SU-DHL-6 (cell line): ENCODE measurements at regions not wholly inside any gene's neighbourhood (a gene's known extent, or its start where the extent isn't known, plus 50 kb on each side); places are given as distances from the start of the nearest gene placed in this dataset.

ENCODE experiments used
- H2AFZ ChIP-seq: fragments of 200-600 bp; sonication (generic); 2 replicates; pipeline ENCODE4 v1.6.1; 2014; ENCODE audit warnings: low read depth, mild to moderate bottlenecking, moderate library complexity, mixed read lengths, antibody characterized with exemption, low read length; ENCODE audit not compliant: severe bottlenecking
- H3F3A ChIP-seq: fragments of 200-600 bp; shearing (Covaris generic); 2 replicates; pipeline ENCODE4 v1.6.0; 2016; ENCODE audit warnings: antibody characterized with exemption, mild to moderate bottlenecking; ENCODE audit not compliant: insufficient read depth
- H3K27ac ChIP-seq: fragments of 200-600 bp; sonication (generic); 2 replicates; pipeline ENCODE4 v1.5.1; 2016; ENCODE audit warnings: low read depth, mild to moderate bottlenecking, low read length, moderate library complexity, mixed read lengths
- H3K27me3 ChIP-seq: fragments of 200-600 bp; sonication (generic), shearing (Covaris generic); 2 replicates; pipeline ENCODE4 v1.6.0; 2014; ENCODE audit warnings: mild to moderate bottlenecking, low read length
- H3K36me3 ChIP-seq: fragments of 200-600 bp; sonication (generic); 2 replicates; pipeline ENCODE4 v1.6.1; 2014; ENCODE audit warnings: mild to moderate bottlenecking, low read length, mixed read lengths
- H3K4me2 ChIP-seq: fragments of 300-600, 200-600 bp; shearing (Covaris generic), sonication (generic); 2 replicates; pipeline ENCODE4 v1.6.0; 2014; ENCODE audit warnings: low read length, low read depth, mild to moderate bottlenecking; ENCODE audit not compliant: poor library complexity, severe bottlenecking
- H3K4me3 ChIP-seq: fragments of 200-600 bp; sonication (generic); 2 replicates; pipeline ENCODE4 v1.5.1; 2014; ENCODE audit warnings: antibody characterized with exemption, low read length, mild to moderate bottlenecking, mixed read lengths; ENCODE audit not compliant: insufficient read depth, poor library complexity, severe bottlenecking
- H3K79me2 ChIP-seq: fragments of 200-600 bp; sonication (generic); 2 replicates; pipeline ENCODE4 v1.6.1; 2014; ENCODE audit warnings: mild to moderate bottlenecking, low read length, moderate library complexity; ENCODE audit not compliant: insufficient read depth
- H3K9ac ChIP-seq: fragments of 200-600 bp; sonication (generic); 2 replicates; pipeline ENCODE4 v1.7.0; 2014; ENCODE audit warnings: mild to moderate bottlenecking, low read length
- H3K9me2 ChIP-seq: fragments of 200-600 bp; sonication (generic); replicated peaks from 2 replicates; pipeline ENCODE4 v1.6.1; 2014; ENCODE audit warnings: low read length; ENCODE audit not compliant: insufficient read depth
- H3K9me3 ChIP-seq: fragments of 200-600 bp; sonication (generic); 2 replicates; pipeline ENCODE4 v1.6.1; 2014; ENCODE audit warnings: low read length, mixed read lengths; ENCODE audit not compliant: insufficient read depth
- H4K20me1 ChIP-seq: fragments of 200-600 bp; sonication (generic); 2 replicates; pipeline ENCODE4 v1.6.1; 2014; ENCODE audit warnings: low read depth, mild to moderate bottlenecking, antibody characterized with exemption, low read length, moderate library complexity, mixed read lengths
- CTCF ChIP-seq: fragments of 200-600 bp; sonication (generic); IDR thresholded peaks from one replicate; pipeline ENCODE4 v1.5.1; 2017; ENCODE audit warnings: antibody characterized with exemption, mild to moderate bottlenecking, low read length, moderate library complexity; ENCODE audit not compliant: insufficient read depth, poor library complexity, severe bottlenecking
- EZH2phosphoT487 ChIP-seq: fragments of 200-600 bp; sonication (generic), shearing (Covaris generic); conservative IDR thresholded peaks from 2 replicates; pipeline ENCODE4 v1.6.1; 2018; ENCODE audit warnings: mild to moderate bottlenecking, antibody characterized with exemption, low read length, moderate library complexity, mixed read lengths

GRCh38 chr7:12028508-12028907 is 182.6 kb upstream of the TMEM106B start:
- no peaks in the 10 kb centered on the region for H3F3A ChIP-seq
- H3K36me3 ChIP-seq = no peaks in the 10 kb centered on the region
- H3K79me2 ChIP-seq = no peaks in the 10 kb centered on the region
- H3K27ac ChIP-seq = no peak overlapping the region
- no peaks in the 10 kb centered on the region for H4K20me1 ChIP-seq
- H3K9ac ChIP-seq = no peak overlapping the region
- TF ChIP-seq EZH2phosphoT487 = no peak
- TF ChIP-seq CTCF = no peak
- no peak overlapping the region for H3K4me2 ChIP-seq
- no peaks in the 10 kb centered on the region for H3K9me2 ChIP-seq
- H3K4me3 ChIP-seq = no peak overlapping the region
- H3K9me3 ChIP-seq = no peaks in the 10 kb centered on the region
- H3K27me3 ChIP-seq = no peaks in the 10 kb centered on the region
- no peak overlapping the region for H2AFZ ChIP-seq

DNA sequence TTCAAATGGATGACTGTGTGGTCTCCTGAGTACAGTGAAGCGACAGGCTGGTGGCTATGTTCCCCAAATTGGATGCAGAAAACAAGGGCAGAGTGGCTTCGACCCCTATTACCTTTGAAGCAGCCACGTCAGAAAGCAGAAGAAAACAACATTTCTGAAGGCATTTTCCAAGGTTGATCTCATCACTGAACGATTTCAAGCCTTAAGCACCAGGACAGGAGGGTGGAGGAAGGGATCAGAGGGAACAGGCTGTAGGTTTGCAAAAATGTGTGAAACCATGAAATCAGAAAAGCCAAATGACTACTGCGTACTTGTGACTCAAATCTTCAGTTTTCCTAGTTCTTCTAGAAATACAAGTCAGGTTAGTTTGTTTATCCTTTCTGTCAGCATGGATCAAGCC is 181.0 kb upstream of the TMEM106B start:
- TF ChIP-seq CTCF (no peak), EZH2phosphoT487 (no peak)

DNA sequence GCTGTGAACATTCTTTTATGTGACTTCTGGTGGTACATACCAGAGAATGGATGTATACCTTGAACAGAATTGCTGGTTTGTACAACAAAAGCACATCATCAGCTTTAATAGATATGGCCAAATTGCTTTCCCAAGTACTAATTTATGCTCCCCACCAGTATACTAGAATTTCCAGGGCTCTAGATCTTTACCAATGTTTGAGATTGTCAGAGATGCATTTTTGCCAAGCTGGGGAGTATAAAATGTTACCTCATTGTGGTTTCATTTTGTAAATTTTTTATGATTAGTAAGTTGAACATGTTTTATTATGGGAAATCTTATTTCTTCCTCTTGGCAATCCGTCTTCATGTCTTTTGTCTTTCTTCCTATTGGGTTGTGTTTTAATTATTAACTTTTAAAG is 179.9 kb upstream of the TMEM106B start:
- Histone ChIP-seq H3K27ac (no peak overlapping the region), H3K4me2 (no peak overlapping the region), H3K36me3 (no peaks in the 10 kb centered on the region), H3K9me2 (no peaks in the 10 kb centered on the region), H3K27me3 (no peaks in the 10 kb centered on the region), H3K79me2 (no peaks in the 10 kb centered on the region), H2AFZ (no peak overlapping the region), H3F3A (no peaks in the 10 kb centered on the region), H3K4me3 (no peak overlapping the region), H3K9me3 (no peaks in the 10 kb centered on the region), H3K9ac (no peak overlapping the region), H4K20me1 (no peaks in the 10 kb centered on the region)
- no peak for TF ChIP-seq EZH2phosphoT487
- TF ChIP-seq CTCF = no peak

More for the DNA sequence above, 181.0 kb upstream of the TMEM106B start:
- no peaks in the 10 kb centered on the region for H3K27me3 ChIP-seq
- H3F3A ChIP-seq = no peaks in the 10 kb centered on the region
- no peaks in the 10 kb centered on the region for H3K36me3 ChIP-seq
- no peaks in the 10 kb centered on the region for H3K79me2 ChIP-seq
- no peak overlapping the region for H3K4me2 ChIP-seq
- H2AFZ ChIP-seq = no peak overlapping the region
- H3K9ac ChIP-seq = no peak overlapping the region
- no peak overlapping the region for H3K4me3 ChIP-seq
- H3K9me3 ChIP-seq = no peaks in the 10 kb centered on the region
- H3K27ac ChIP-seq = no peak overlapping the region
- H3K9me2 ChIP-seq = no peaks in the 10 kb centered on the region
- H4K20me1 ChIP-seq = no peaks in the 10 kb centered on the region
